Breast epithelium (tissue), 3 donors: ENCODE measurements at regions not wholly inside any gene's neighbourhood (a gene's known extent, or its start where the extent isn't known, plus 50 kb on each side); places are given as distances from the start of the nearest gene placed in this dataset.

ENCODE experiments used
- POLR2A ChIP-seq: fragments of 450-650 bp; IDR thresholded peaks from one replicate; pipeline ENCODE4 v1.6.1; 2016; ENCODE audit warnings: antibody characterized with exemption, mild to moderate bottlenecking, moderate library complexity
- POLR2AphosphoS5 ChIP-seq, 3 donors: sonication (generic); formaldehyde crosslinking; IDR thresholded peaks; one replicate each; pipeline ENCODE4 v1.6.1; 2017; ENCODE audit warnings: antibody characterized with exemption in 3 of 3
- TF ChIP-seq, protein P1 (sequence below), 3 donors: fragments of 450-650 bp; IDR thresholded peaks; one replicate each; pipeline ENCODE4 v1.5.1; 2016 to 2017; ENCODE audit warnings: antibody characterized with exemption in 3 of 3, mild to moderate bottlenecking in 3 of 3, moderate library complexity in 3 of 3

DNA sequence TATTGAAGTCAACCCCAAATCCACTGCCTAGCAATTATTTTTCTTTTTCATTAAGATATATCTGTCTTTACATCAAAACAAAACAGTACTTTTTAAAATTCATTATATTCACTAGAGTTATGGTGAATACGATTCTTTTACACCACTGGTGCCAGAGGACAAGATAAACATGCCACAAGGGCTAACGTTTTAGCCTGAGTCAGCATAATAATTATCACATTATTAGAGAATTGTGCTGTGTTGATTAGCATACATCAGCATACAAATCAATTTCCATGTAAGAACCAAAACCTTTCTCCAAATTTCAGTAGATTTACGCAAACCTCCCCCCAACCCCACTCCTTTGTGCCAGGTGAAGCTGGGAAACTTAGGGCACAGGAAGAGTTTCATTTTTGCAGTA, 131.1 kb upstream of the TMEM106B start:
- TF ChIP-seq, protein P1, sequence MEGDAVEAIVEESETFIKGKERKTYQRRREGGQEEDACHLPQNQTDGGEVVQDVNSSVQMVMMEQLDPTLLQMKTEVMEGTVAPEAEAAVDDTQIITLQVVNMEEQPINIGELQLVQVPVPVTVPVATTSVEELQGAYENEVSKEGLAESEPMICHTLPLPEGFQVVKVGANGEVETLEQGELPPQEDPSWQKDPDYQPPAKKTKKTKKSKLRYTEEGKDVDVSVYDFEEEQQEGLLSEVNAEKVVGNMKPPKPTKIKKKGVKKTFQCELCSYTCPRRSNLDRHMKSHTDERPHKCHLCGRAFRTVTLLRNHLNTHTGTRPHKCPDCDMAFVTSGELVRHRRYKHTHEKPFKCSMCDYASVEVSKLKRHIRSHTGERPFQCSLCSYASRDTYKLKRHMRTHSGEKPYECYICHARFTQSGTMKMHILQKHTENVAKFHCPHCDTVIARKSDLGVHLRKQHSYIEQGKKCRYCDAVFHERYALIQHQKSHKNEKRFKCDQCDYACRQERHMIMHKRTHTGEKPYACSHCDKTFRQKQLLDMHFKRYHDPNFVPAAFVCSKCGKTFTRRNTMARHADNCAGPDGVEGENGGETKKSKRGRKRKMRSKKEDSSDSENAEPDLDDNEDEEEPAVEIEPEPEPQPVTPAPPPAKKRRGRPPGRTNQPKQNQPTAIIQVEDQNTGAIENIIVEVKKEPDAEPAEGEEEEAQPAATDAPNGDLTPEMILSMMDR (IDR thresholded peaks at IDR 0.05) = no peak
- TF ChIP-seq POLR2A = no peak
- no peak for TF ChIP-seq POLR2AphosphoS5 (IDR thresholded peaks at IDR 0.05)
